GM12878 (cell line): ENCODE measurements at regions not wholly inside any gene's neighbourhood (a gene's known extent, or its start where the extent isn't known, plus 50 kb on each side); places are given as distances from the start of the nearest gene placed in this dataset.

ENCODE experiments used
- ATAC-seq: fragments of 200-7000 bp; cut with Tn5 transposase; 3 replicates; pipeline ENCODE4 v1.9.1; 2020; ENCODE audit warnings: mild to moderate bottlenecking, moderate library complexity
- BruUV-seq: library from RNA; stranded (reverse); fragments of 400-500 nt; replicated peaks from 2 replicates; lab custom pipeline; 2021; lab: Mats Ljungman, UMichigan
- CTCF ChIA-PET: fragments of 300-600 bp; sonication (Branson Sonifier 250); formaldehyde crosslinking; extraction: SDS; loops from one replicate; lab custom pipeline; 2021; ENCODE audit warnings: inconsistent platforms; lab: Yijun Ruan, JAX
- POLR2A ChIA-PET: fragments of 350-600 bp; formaldehyde crosslinking; extraction: SDS; loops from one replicate; lab custom pipeline; 2021; ENCODE audit warnings: inconsistent platforms; lab: Charles Lee
- RAD21 ChIA-PET: fragments of 300-600 bp; sonication (Branson Sonifier 250); formaldehyde crosslinking; loops from one replicate; lab custom pipeline; 2023; ENCODE audit warnings: antibody characterized with exemption; ENCODE audit not compliant: unreplicated experiment; lab: Charles Lee
- SMC1A ChIA-PET: fragments of 300-600 bp; sonication (Branson Sonifier 250); formaldehyde crosslinking; loops from one replicate; lab custom pipeline; 2023; ENCODE audit not compliant: unreplicated experiment, uncharacterized antibody; lab: Charles Lee
- DNase-seq: peaks from one replicate; pipeline ENCODE4 v3.0.0-alpha.2; 2011; ENCODE audit warnings: low read depth, low spot score
- FAIRE-seq: peaks from 3 replicates; lab custom pipeline; 2011; peaks lifted over from hg19 to GRCh38; lab: Jason Lieb, UNC
- H2AFZ ChIP-seq: 2 replicates; pipeline ENCODE4 v1.6.0; 2011; ENCODE audit warnings: low read depth, low read length, control low read depth; ENCODE audit not compliant: control insufficient read depth
- H3K27ac ChIP-seq: 2 replicates; pipeline ENCODE4 v1.5.1; 2011; ENCODE audit warnings: control low read depth; ENCODE audit not compliant: control insufficient read depth, insufficient read depth
- H3K27me3 ChIP-seq, 2 experiments: replicated peaks in 1 of 2; 2 replicates each; pipeline versions ENCODE4 v1.6.0 to v1.6.1; 2011; ENCODE audit warnings: low read length in 1 of 2; ENCODE audit not compliant: control insufficient read depth in 2 of 2, insufficient read depth in 2 of 2
- H3K36me3 ChIP-seq, 2 experiments: 2 replicates each; pipeline ENCODE4 v1.5.1; 2011; ENCODE audit warnings: low read length in 1 of 2; ENCODE audit not compliant: control insufficient read depth in 2 of 2, insufficient read depth in 2 of 2
- H3K4me1 ChIP-seq: 2 replicates; pipeline ENCODE4 v1.6.1; 2011; ENCODE audit warnings: mild to moderate bottlenecking, low read length, moderate library complexity, mixed read lengths; ENCODE audit not compliant: control insufficient read depth, insufficient read depth
- H3K4me2 ChIP-seq: 2 replicates; pipeline ENCODE4 v1.6.0; 2011; ENCODE audit warnings: control low read depth; ENCODE audit not compliant: control insufficient read depth, insufficient read depth
- H3K4me3 ChIP-seq: fragments of 200-600 bp; sonication (generic); 2 replicates; pipeline ENCODE4 v1.5.1; 2016
- H3K79me2 ChIP-seq: 2 replicates; pipeline ENCODE4 v1.6.0; 2011; ENCODE audit warnings: low read length; ENCODE audit not compliant: control insufficient read depth, insufficient read depth
- H3K9ac ChIP-seq: 2 replicates; pipeline ENCODE4 v1.8.0; 2011; ENCODE audit warnings: low read length, control low read depth, mixed read lengths; ENCODE audit not compliant: control insufficient read depth, insufficient read depth
- H3K9me3 ChIP-seq: replicated peaks from 3 replicates; pipeline ENCODE4 v1.5.1; 2011; ENCODE audit warnings: mild to moderate bottlenecking, low read length; ENCODE audit not compliant: control insufficient read depth, insufficient read depth
- H4K20me1 ChIP-seq: 2 replicates; pipeline ENCODE4 v1.6.0; 2011; ENCODE audit not compliant: control insufficient read depth, insufficient read depth
- CEBPB ChIP-seq, 2 experiments: fragments of 150-350 bp in 1 of 2; IDR thresholded peaks; 2 replicates each; pipeline ENCODE4 v1.6.1; 2012 to 2014; ENCODE audit warnings: low read depth in 2 of 2, low read length in 2 of 2, borderline replicate concordance in 1 of 2, inconsistent platforms in 1 of 2
- GABPA ChIP-seq: IDR thresholded peaks from 2 replicates; pipeline ENCODE4 v1.6.1; 2014; ENCODE audit warnings: antibody characterized with exemption, low read depth, mild to moderate bottlenecking, inconsistent platforms
- MTA2 ChIP-seq: fragments of 450-650 bp; IDR thresholded peaks from 2 replicates; pipeline ENCODE4 v1.6.1; 2016; ENCODE audit warnings: low read depth, mild to moderate bottlenecking, moderate library complexity
- WGBS: methylation state at CpG from one replicate; pipeline ENCODE4 v1.1.6; 2016; ENCODE audit warnings: low lambda C conversion rate; ENCODE audit not compliant: insufficient replicate concordance, insufficient coverage; ENCODE audit errors: missing lambda C conversion rate; 5-methylcytosine and 5-hydroxymethylcytosine counted together
- in situ Hi-C: fragments of 300-500 bp; cut with MboI; formaldehyde crosslinking; loops from 9 replicates; pipeline ENCODE4 v1.14.3; 2018; ENCODE audit warnings: mixed read lengths
- intact Hi-C: fragments of 100-400 bp; cut with micrococcal nuclease; formaldehyde crosslinking; loops from one replicate; pipeline ENCODE4 v1.14.2; 2022; ENCODE audit not compliant: unreplicated experiment
- TF ChIP-seq, protein P1 (sequence below): fragments of 150-350 bp; IDR thresholded peaks from 2 replicates; pipeline ENCODE4 v1.6.1; 2016; ENCODE audit warnings: low read depth, low read length

DNA sequence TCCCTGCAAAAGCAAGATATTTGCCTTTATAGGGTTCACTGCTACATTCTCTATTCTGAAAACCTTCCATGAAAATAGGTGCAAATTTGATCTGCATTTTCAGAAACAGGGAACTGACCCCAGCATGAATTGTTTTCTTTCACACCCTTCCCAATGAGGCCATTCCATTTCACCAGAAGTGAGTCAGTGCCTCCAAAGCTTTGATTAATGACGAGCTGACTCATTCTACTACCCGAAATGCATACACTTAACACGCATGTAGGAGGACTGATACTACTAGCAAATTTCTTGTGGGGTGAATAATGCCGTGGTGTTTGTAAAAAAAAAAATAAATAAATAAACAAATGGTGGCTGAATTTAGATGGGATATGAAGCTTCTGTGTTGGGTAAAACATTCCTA is 146.9 kb upstream of the FGF13 start:
- Histone ChIP-seq H3K27me3 (no peaks in the 10 kb centered on the region; a peak in 1 of 4 replicates), H3K4me3 (no peak overlapping the region), H3K27ac (no peak overlapping the region), H3K9ac (no peak overlapping the region), H3K9me3 (no peaks in the 10 kb centered on the region), H3K4me2 (no peak overlapping the region), H3K4me1 (no peaks in the 10 kb centered on the region), H3K36me3 (no peaks in the 10 kb centered on the region), H4K20me1 (no peaks in the 10 kb centered on the region), H3K79me2 (no peaks in the 10 kb centered on the region), H2AFZ (no peak overlapping the region)
- CTCF ChIA-PET = no interaction called here
- 0% methylated on average over 4 of the region's 4 CpGs for WGBS
- intact Hi-C loops = no loop called here
- in situ Hi-C loops = no loop called here
- DNase-seq (no peak), FAIRE-seq (no peak), ATAC-seq (no peak)
- RAD21 ChIA-PET = no interaction called here
- TF ChIP-seq CEBPB (IDR thresholded peaks at IDR 0.05; ENCODE audit: borderline replicate concordance in 1 of 2, low read depth in 2 of 2, low read length in 2 of 2) (no peak), MTA2 (0 out of 2 replicates have a peak, but pooled peaks have one; percentile 28)
- SMC1A ChIA-PET = interaction anchor here (1.1 kb wide), 1 partner anchor 700 kb away, joined by 3 read pairs; no protein-coding TSS in a partner anchor
- POLR2A ChIA-PET = no interaction called here
- no TSS peak for BruUV-seq

DNA sequence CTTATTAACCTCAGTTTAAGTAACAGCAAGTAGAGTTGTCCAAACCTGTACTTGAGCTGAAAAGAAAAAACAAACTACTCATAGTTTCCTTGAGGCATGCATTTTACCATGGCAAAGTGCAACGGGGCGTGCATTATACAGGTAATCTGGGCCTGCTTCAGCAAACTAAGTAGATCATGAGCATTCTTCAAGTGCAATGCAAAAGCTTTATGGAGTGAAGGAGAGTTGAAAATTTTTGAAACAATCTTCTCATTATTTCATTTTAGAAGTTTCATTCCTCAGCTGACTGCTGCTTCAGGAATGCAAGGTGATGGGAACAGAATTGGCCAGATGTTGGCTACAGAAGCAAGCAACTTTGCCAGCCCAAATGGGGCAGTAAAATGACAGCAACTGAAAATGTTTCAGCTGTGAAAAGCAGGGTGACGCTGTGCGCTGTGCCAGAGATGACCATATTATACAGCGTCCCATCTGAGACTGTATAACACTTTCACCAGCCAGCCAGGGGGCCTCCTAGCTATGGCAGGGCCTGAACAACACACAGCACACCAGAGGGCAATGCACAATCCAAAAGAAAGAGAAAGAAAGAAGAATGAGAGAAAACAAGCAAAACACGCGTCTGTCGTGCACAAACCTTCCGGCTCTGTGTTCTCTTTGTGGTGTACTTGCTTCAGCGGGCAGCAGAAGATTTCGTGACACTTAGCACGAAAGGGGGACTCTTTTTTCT is 145.5 kb upstream of the FGF13 start:
- TF ChIP-seq, protein P1, sequence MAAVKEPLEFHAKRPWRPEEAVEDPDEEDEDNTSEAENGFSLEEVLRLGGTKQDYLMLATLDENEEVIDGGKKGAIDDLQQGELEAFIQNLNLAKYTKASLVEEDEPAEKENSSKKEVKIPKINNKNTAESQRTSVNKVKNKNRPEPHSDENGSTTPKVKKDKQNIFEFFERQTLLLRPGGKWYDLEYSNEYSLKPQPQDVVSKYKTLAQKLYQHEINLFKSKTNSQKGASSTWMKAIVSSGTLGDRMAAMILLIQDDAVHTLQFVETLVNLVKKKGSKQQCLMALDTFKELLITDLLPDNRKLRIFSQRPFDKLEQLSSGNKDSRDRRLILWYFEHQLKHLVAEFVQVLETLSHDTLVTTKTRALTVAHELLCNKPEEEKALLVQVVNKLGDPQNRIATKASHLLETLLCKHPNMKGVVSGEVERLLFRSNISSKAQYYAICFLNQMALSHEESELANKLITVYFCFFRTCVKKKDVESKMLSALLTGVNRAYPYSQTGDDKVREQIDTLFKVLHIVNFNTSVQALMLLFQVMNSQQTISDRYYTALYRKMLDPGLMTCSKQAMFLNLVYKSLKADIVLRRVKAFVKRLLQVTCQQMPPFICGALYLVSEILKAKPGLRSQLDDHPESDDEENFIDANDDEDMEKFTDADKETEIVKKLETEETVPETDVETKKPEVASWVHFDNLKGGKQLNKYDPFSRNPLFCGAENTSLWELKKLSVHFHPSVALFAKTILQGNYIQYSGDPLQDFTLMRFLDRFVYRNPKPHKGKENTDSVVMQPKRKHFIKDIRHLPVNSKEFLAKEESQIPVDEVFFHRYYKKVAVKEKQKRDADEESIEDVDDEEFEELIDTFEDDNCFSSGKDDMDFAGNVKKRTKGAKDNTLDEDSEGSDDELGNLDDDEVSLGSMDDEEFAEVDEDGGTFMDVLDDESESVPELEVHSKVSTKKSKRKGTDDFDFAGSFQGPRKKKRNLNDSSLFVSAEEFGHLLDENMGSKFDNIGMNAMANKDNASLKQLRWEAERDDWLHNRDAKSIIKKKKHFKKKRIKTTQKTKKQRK = no peak
- TF ChIP-seq GABPA = no peak
- H3K9ac ChIP-seq = no peak overlapping the region
- no peaks in the 10 kb centered on the region; a peak in 1 of 4 replicates for H3K27me3 ChIP-seq
- in situ Hi-C loops (no loop called here), intact Hi-C loops (no loop called here)
- H3K79me2 ChIP-seq = no peaks in the 10 kb centered on the region
- no peaks in the 10 kb centered on the region for H3K4me1 ChIP-seq
- no peak overlapping the region for H3K4me3 ChIP-seq
- WGBS = 42% methylated on average over 12 of the region's 12 CpGs
- BruUV-seq = no TSS peak
- ChIA-PET CTCF (no interaction called here), RAD21 (no interaction called here), POLR2A (no interaction called here), SMC1A (no interaction called here)
- no peaks in the 10 kb centered on the region for H3K36me3 ChIP-seq
- no peak for DNase-seq
- H2AFZ ChIP-seq = no peak overlapping the region
- no peak overlapping the region for H3K27ac ChIP-seq
- FAIRE-seq = no peak
- no peaks in the 10 kb centered on the region for H4K20me1 ChIP-seq
- no peaks in the 10 kb centered on the region for H3K9me3 ChIP-seq
- no peak overlapping the region for H3K4me2 ChIP-seq
- no peak for ATAC-seq
